HK-2 (cell line): ENCODE measurements at regions not wholly inside any gene's neighbourhood (a gene's known extent, or its start where the extent isn't known, plus 50 kb on each side); places are given as distances from the start of the nearest gene placed in this dataset.

Experiments used
- DNase-seq: peaks from one replicate; pipeline ENCODE4 v3.0.0-alpha.2; 2018; ENCODE audit not compliant: unreplicated experiment

DNA sequence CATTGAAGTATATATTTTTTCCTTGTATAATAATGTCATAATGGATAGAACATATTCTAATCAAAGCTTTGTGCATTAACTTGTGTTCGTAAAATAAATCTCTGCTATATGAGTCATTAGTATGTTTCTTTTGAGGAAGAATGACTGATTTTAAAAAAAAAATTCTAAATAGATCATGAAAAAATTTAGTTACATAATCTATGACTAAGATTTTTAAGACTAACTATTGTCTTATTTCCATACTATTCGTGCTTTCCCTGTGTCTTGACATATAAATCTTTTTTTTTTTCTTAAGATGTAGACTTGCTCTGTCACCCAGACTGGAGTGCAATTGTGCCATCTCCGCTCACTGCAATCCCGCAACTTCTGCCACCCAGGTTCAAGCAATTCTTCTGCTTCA, 226.1 kb downstream of the DSEL start:
- DNase-seq, result no peak

DNA sequence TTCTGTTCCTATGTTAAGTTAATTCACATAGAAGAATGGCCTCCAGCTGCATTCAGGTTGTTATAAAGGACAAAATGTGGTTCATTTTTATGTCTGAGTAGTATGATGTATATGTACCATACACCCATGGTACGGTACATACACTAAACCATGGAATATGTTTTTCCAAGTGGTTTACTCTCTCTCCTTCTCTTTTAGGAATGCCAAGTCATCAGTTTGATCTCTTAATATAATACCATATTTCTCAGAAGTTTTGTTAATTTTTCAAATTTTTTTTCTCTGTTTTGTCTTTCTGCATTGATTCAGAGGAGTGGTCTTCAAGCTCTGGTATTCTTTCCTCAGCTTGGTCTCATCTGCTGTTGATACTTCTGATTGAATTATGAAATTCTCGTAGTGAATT, 230.9 kb downstream of the DSEL start:
- DNase-seq, result no peak

DNA sequence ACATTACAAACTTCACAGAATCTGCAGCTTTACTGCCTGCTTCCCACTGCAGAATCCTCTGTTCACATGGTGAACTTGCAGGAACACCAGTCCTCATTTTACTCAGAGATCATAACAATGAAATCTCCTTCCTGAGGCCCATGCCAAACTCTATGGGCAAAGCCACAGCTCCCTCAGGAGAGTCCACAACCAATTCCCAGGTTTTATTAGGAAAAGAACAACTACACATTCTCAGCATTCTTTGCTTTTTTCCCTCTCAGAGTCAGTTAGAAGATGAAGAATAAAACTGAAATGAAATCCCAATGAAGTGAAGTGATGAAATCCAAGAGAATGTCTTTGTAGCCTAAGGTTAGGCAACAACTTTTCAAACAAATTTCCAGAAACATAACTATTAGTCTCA, 233.7 kb downstream of the DSEL start:
- no peak for DNase-seq

DNA sequence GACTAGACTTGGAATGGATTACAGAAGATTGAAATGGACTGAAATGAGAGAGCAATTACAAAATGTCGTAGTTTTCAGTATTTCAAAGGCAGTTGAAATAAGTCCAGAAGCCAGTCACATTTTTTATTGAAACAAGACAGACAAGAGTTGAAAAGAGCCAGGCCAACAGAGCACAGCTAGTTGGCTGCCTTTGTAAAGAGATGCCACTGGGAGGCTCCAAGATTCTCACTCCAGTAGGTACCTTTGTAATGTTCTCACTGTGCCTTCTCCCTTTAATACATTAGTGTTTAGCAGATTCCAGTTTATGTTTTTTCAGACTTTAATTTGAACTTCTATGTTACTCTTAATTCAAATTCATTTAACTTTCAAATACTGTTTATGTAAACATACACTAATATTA, 234.8 kb downstream of the DSEL start:
- no peak for DNase-seq

DNA sequence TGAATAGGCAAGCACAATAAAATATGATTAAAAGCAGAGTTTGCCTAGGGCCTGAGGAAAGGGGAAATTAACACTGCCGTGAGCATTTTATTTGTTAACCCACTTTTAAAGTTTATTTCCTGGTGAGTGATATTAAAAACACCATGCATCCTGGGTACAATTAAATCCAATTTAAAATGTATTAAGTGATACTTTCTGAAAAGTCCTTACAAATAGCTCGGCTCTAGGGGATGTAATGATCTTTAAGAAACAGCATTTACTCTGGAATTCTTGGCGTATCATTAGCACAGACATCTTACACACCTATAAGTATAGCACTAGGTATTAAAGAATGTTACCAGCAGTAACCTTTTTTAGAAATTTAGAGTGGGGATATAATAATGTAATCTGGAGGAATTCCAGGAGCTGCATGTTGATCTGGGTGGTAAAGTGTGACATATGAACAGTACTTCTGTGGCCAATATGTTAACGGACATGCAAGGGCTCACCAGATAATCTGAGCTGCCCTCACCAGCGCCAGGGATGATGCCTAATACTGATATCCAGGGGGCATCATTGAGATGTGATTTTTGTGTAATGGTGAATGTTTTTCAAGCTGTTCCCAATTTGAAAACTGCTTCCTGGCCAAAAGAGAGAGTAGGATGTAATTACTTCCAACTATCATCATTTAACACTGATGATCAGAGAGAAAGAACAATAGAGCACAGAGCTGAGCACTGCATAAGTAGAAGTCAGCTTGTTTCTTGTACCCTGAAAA, 235.9 kb downstream of the DSEL start:
- no peak for DNase-seq

DNA sequence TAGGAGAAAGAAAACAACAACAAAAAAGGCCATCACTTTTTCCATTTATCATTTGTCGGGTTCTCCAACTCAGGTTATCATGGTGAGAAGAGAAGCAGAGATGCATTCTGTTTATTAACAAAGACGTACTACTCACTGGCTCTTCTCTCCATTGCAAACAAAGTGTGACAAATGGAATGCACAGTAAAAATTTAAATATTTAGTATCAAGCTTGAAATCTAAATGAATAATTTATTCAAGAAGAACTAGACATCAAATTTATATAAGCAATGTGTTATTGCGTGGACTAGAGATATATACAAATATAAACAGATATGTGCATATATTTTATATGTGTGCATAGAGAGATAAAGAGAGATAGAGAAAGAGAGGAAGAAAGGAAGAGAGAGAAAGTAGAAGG, 236.5 kb downstream of the DSEL start:
- no peak for DNase-seq

DNA sequence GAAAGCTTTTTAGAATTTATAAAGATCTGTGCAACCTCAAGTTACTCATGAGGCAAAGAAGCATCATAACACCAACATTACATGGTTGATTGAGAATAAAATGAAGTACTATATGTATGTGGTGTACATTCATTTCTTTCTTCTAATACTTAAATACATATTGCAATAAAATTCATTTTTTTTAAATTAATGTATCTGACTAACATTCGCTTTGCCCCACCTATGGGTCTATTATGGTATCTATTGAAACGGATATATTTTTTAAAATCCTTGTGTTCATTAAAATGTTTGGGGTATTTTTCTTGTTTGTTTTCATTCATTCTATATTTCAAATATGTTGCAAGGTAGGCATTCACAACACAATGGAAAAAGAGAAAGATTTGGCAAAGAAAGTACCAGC, 237.5 kb downstream of the DSEL start:
- DNase-seq, result no peak

DNA sequence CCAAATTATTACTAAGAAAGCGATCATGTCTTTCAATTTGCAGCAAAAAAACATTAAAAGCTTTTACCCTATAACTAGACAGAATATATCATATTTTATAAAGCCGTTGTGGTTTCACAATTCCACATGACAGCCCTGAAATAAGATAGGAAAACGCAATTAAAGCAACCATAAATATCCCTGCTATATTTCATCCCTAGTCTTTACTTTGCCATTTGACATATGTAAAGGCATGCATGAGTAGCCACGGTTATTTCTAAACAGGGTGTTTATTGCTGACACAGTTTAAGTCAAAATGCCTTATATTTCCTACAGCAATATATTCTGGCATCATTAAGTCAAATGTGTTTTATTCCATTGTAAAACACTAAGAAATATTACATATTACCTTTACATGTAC, 239.9 kb downstream of the DSEL start:
- DNase-seq, result no peak

DNA sequence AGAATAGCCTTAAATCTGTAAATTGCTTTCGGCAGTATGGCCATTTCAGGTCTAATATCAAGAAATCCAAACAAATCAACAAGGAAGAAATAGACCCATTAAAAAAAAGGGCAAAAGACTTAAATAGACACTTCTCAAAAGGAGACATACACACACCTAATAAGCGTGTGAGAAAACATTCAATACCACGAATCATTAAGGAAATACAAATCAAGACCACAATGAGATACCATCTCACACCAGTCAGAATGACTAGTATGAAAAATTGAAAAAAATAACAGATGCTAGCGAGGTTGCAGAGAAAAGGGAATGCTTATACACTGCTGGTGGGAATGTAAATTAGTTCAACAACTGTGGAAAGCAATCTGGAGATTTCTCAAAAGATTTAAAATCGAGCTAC, 243.2 kb downstream of the DSEL start:
- DNase-seq, result no peak

DNA sequence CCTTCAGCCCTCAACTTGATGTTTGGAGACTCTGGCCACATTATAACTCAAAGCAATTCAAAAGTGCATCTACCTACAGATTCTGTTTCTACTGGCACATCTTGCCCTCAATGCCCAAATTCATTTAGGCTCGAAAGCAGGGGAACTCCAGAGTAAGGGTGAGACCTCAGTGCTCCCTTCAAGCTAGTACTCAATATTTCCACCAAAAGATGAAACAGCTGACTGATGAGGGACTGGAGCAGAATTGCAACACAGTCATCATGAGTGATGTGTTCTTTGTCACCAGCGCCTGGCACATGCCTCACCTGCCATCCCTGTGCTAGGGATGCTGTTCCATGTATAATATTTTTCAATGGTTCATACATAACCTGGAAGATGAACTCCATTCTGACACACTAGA, 247.3 kb downstream of the DSEL start:
- DNase-seq, result no peak

DNA sequence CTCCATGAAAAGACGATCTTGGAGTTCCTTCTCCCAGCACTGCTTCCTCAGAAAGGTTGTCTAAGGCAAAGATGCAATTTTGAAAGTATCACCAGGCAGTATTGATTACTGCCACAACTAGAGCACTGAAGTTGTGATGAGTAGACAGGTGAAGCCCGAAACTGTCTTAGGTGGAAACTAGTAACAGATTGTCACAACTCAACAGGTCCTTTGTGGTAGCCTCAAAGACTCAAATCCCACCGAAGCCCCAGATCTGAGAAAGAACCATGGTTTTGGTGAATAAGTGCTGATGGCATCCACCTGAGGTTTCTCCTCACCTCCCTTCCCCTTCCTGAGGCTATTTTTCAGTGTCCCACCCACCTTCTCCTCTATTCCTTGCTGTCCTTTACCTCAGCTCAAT, 248.0 kb downstream of the DSEL start:
- DNase-seq, result no peak

DNA sequence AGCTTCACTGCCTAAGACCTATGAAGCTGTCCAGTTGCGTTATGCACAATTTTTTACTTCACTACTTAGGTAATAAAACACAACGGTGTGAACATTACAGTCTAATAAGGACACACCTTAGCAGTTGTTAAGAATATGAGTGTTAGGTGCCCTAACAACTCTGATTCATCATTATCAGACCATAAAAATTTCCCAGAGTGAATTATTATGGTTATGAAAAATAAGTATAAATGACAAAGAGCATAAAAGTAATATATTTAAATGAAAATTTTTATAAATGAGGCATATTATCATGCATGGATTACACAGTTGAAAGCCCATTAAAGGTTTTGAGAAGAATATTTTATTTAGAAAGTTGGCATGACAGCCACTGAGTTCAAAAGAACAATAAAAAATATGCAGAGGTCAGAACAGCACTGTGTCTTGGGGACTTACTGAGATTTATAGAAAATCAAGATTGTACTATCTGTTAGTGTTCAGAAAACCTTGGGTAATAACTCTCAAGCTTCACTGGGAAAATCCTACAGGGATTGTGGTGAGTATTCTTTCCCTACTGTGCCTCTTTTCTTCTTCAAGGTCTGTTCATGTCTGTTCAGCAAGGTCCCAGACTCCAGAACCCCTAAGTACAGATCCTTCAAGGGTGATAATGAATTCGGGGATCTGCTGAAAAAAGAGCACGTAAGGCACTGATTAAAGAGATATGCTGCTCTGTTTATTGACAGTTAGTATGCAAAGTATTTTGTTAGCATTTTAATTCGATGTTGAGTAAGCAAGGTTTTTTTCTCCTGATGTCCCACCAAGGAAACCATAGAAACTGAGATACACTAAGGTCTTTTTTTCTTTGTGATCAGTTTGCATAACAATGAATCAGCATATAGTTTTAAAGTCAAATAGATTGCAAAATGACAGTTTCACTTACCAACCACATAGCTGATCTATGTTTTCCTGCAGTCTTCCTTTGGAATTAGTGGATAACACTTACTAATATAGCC, 250.0 kb downstream of the DSEL start:
- no peak for DNase-seq

DNA sequence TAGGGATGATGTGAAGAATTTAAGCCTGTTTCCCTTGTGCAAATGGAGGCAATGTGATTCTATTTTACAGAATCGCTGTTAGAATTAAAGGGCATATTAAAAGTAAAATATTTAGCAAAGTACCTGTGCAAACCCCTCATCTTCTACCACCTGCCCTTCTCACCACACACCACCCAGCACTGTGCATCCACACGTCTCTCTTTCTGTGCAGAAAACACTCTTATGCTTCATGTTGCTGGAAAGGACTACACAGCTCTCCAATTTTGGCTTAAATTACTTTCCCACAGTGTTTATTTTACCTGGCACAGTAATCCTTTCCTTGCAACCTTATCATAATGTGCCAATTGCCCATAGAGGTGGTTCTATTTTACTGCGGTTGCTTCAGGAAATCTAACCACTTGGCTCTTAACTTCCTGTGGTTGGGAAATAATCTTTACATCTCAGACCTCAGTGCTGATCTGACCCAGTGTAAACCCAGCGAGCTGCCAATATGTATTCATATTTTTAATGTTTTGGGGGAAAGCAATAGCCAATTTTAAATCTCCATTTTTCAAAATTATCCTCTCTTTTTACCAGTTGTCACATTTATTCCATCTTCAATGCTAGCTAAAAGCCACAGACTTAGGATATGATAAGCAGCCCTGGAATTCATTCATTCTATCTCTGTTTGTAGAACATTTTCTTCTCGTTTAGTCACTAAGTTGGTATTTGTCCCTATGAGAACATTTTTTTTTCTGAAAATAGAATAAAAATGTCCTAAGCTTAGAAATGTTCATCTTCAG, 250.9 kb downstream of the DSEL start:
- DNase-seq, result no peak

DNA sequence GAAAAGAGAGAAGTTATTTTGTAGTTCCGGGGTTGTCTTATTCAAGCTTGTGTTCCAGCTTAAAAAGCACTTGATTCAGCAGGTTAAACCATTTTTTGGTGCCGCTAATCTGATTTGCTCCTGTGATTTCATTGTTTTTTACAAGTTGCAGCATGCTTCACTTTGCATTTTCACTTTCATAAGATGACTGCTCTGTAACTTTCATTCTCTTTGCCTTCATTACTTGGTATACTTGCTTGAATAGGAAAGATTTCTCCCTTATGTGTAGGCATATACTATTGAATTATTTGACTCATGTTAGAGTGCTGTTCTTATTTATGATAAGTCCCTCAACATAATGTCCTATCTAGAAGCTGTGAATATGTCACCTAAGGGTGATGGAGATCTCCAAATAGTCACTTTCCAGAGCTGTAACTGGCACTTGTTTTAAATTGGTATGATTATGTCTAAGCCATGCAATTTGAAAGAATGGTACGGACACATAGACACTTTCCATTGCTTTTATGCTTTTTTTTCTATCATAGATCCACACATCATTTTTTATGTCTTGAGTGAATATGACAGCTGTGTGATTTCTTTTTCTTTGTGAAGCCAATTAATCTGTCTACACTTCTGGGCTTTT, 254.5 kb downstream of the DSEL start:
- no peak for DNase-seq

DNA sequence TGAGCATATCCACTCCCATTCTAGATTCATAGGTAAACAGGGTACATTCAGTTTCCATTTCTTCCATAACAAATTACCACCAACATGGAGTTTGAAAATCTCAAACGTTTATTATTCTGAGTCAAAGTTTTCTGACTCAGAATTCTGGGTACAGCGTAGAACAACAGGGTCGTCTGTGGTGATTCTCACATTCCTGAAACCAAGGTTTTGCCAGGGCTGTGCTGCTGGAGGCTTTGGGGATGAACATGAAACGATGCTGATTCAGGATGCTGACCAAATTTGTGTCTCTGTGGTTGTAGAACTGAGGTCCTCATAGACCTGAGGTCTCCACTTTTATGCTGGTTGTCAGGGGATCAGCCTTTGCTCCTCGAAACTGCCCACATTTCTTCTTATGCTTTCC, 255.7 kb downstream of the DSEL start:
- DNase-seq, result no peak

DNA sequence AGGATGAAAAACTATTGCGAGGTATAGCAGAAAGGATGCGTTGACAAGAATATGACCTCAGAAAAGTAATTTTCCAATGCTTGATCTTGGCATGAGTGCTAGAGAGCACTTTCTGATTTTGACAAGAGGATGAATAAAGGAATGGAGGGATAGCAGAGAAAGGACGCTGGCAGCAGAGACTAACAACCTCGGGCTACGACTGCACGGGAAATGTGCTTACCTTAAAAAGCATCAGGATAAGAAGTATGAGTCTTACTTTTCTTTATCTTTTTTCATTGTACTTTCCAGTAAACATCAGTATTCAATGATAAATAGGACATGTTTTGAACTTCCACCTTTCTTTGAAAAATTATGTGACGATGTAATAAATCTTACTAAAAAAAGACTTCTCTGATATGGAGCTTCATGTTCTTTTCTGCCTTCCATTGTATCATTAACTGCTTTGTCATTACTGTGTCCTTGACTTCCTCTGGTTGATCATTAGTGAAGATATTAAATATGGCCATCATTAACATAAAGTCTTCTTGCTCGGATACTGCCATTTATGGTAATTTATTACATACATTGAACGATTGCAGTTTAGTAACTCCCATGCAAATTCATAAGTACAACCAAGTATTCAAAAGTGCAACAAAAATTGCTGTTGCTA, 265.6 kb downstream of the DSEL start:
- DNase-seq, result no peak

DNA sequence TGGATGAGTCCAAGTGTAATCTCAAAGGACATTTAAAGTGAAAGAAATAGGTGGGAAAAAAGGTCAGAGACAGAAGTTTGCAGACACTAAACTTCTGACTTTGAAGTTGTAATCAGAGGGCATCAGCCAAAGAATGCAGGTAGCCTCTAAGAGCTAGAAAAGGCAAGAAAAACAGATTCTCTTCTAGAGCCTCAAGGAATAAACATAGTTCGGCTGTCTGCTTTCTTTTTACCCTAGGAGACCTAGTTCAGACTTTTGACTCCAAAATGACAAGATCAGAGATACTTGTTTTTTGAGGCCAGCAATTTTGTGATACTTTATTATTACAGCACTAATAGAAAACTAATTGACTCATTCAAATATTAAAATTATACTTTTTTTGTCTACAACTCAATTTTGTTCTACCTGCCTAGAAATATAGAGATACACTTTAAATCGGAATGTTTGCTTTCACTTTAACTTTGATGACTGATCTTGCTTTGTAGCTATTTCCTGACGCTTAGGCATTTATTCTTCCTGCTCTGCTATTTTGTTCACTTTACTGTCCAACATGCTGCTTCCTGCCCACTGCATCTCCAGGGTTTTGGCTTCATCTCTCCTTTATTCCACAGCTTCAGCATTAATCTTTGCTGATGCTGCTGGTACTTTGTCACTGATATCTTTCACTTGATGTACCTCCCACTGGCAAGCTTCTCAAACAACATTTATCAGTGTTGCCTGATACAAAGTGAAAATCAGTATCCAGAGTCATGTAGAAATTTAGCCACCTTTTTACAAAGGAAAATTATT, 272.5 kb downstream of the DSEL start:
- DNase-seq, result no peak

DNA sequence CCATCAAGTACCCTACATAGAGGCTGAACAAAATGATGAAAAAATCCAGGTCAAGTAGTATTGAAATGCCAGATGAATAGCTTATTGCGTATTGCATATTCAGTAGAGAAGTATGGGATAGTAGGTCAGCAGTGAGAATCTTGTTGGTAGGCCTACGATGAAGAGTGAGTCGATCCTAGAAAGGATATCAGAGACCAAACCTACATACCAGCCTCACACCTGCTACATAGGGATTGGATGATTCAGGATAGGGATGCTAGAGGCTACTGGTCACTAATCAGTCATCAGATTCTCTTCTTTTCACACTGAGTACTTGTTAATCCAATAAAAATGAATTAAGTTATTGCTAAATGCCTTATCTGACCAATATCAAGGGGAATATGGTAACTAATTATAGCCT, 274.5 kb downstream of the DSEL start:
- DNase-seq, result no peak

DNA sequence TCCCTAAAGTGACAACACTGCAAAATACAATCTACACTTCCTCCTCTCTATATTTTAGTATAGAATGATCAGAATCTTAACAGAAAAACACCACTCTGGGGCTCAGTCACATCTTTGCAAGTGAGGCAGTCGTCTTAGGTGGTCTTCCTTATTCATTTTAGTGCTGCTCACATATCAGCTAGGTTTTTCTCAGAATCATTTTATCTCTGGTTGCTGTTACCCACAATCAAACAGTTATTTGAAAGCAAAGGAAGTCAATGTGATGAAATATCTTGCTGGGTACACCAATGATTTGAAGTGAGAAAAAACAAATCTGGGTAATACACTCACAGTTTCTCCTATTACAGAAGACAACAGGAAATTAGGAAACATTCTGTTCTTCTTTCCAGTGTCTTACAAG, 275.2 kb downstream of the DSEL start:
- DNase-seq, result no peak

DNA sequence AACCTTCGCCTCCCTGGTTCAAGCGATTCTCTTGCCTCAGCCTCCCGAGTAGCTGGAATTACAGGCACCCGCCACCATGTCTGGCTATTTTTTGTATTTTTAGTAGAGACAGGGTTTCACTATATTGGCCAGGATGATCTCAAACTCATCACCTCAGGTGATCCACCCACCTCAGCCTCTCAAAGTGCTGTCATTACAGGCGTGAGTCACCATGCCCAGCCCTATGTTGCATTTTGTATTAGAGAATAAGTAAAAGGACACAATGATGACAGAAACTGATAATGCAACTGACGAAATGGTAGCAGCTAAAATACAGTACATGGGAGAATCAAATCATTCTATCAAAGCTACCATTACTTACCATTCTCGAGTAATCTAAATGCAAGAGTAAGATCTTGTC, 276.7 kb downstream of the DSEL start:
- no peak for DNase-seq

DNA sequence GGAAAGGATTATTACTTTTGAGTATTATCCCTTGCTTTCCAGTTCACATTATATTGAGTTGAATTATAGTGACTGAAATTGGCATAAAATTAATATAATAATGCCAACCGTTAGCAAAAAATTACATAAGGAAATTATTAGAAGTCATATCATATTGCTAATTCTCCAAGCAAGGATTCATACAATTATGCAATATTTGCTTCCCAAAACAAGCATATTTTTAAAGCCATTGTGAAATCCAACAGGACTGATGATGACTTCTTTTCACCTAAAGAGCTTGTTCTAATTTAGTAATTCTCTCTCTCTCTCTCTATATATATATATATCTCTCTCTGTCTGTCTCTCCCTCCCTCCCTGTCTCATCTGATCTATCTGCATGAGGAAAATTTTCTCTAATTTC, 283.5 kb downstream of the DSEL start:
- DNase-seq, result no peak
